DMS 273 (cell line): ENCODE measurements at regions not wholly inside any gene's neighbourhood (a gene's known extent, or its start where the extent isn't known, plus 50 kb on each side); places are given as distances from the start of the nearest gene placed in this dataset.

ENCODE experiments used
- DNase-seq: peaks from one replicate; lab custom pipeline; 2025; ENCODE audit not compliant: unreplicated experiment; lab: John Stamatoyannopoulos, UW

GRCh38 chr1:106780066-106780465 lies 276.4 kb upstream of the PRMT6 start:
- DNase-seq: no peak

GRCh38 chr1:106780806-106781569 lies 275.5 kb upstream of the PRMT6 start:
- no peak for DNase-seq

- no peak for DNase-seq
These were observed 271.3 kb upstream of the PRMT6 start for GRCh38 chr1:106785176-106785575.

GRCh38 chr1:106787520-106787919 lies 269.0 kb upstream of the PRMT6 start:
- DNase-seq: no peak

DNA sequence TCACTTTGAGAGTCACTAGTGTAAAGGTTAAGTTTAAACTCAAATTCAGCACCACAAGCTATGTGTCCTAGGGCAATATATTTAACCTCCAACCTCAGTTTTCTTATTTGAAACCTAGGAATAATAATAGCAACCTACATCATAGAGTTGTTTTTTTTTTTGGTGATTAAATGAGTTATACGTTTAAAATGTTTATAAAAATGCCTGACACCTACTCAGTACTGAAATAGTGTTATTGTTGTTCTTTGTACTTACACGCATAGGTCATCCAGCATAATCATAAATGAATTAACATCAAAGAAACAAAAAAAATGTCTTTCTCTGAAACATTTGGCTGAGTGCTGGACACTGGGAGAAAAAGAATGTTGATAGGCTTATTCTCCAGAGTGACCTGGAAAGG lies 266.8 kb upstream of the PRMT6 start:
- DNase-seq: no peak

GRCh38 chr1:106791041-106791440 lies 265.4 kb upstream of the PRMT6 start:
- DNase-seq: no peak

- DNase-seq: no peak
These were observed 262.8 kb upstream of the PRMT6 start for GRCh38 chr1:106793651-106794050.

DNA sequence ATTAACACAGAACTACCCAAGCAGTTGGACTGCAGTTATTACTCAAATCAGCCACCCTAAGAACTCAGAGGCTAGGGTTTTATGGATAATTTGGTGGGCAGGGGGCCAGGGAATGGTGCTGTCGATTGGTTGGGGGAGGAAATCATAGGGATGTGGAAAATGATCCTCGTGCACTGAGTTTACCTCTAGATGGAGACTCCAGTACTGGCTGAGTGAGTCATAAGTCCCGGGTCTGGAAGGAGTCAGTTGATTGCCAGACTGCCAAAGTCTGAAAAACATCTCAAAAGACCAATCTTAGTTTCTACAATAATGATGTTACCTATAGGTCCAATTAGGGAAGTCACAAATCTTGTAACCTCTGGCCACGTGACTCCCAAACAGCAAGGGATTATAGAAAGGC lies 257.5 kb upstream of the PRMT6 start:
- DNase-seq: no peak

- DNase-seq: no peak
These were observed 254.3 kb upstream of the PRMT6 start for GRCh38 chr1:106802181-106802580.

GRCh38 chr1:106814418-106814817 lies 242.1 kb upstream of the PRMT6 start:
- DNase-seq: no peak

DNA sequence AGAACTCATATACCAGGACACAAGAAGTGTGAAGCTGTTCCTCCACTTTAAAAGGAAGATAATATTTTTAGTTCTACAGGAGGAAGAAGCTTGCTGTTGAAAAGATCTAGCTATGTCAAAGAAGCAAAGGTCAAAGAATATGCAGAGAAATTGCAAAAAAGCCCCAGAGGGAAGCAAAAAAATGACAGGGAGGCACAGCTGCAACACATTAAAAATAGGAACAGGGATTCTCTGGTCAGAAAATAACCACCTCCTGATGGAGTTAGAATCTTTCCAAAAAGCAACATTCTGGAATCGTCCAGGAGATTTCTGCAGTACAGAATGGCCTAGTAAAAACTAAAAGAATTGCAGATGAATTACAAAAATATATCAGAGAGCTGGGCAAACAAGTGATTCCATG lies 238.9 kb upstream of the PRMT6 start:
- no peak for DNase-seq

GRCh38 chr1:106831511-106831910 lies 225.0 kb upstream of the PRMT6 start:
- DNase-seq: peak; percentile 0

GRCh38 chr1:106836708-106837107 lies 219.8 kb upstream of the PRMT6 start:
- DNase-seq: no peak

- no peak for DNase-seq
These were observed 213.0 kb upstream of the PRMT6 start for GRCh38 chr1:106843518-106843917.

GRCh38 chr1:106846656-106847055 lies 209.8 kb upstream of the PRMT6 start:
- DNase-seq: no peak

DNA sequence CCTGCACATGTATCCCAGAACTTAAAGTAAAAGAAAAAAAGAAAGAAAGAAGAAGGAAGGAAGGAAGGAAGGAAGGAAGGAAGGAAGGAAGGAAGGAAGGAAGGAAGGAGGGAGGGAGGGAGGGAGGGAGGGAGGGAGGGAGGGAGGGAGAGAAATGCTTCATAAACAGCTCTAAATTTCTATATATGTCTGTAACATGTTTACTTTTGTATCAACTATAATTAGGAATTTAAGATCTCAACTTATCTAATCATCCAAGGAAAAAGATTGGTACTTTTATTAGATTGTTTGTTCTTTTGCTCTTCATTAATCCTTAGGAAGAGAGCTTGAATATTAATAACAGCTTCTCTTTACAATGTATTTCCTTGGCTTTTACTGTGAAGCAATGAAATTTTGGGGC lies 195.4 kb upstream of the PRMT6 start:
- no peak for DNase-seq

DNA sequence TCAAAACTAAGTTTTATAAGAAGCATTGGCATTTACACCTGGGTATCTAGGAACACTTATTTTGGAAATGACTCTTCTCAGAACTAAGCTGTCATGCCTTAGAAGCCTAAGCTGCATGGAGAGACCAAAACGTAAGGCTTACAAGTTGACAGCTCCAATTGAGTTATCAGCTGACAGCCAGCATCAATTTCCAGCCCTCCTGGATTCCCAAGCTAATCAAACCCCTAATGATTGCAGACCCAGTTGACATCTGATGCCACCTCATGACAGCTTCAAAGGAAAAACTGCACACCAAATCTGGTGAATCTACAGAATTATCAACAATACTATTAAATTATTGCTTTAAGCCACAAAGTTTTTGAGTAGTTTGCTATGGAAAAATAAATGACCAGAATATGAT lies 187.6 kb upstream of the PRMT6 start:
- DNase-seq: no peak

GRCh38 chr1:106875622-106876021 lies 180.9 kb upstream of the PRMT6 start:
- DNase-seq: no peak

DNA sequence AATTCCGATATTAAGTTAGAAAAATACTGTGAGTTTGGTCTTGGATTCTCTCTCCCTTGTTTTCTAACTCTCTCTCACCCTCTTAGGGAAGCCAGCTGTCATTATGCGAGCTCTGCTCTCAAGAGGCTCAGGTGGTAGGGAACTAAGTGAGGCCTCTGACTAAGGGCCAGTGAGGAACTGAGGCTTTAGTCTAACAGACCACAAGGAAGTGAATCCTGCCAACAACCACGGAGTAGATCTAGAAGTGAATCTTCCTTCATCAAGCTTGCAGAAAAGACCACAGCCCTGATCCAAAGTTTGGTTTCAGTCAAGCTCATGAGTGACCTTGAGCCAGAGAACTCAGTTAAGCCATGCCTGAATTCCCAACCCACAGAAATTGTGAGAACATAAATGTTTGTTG lies 180.1 kb upstream of the PRMT6 start:
- no peak for DNase-seq

DNA sequence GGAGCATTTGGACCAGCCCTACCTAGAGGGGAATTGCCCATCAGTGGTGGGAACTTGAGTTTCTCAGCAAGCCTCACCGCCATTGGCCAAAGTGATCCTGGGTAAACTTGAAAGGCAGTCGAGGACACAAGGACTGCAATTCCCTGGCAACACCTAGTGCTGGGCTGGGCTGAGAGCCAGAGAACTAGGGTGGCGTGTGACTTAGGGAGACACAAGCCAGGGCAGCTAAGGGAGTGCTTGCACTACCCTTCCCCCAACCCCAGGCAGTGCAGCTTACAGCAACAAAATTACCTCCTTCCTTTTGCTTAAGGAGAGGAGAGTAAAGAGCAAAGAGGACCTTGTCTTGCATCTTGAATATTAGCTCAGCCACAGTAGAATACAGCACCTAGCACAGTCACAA lies 176.9 kb upstream of the PRMT6 start:
- DNase-seq: no peak

GRCh38 chr1:106880226-106880625 lies 176.2 kb upstream of the PRMT6 start:
- DNase-seq: no peak

DNA sequence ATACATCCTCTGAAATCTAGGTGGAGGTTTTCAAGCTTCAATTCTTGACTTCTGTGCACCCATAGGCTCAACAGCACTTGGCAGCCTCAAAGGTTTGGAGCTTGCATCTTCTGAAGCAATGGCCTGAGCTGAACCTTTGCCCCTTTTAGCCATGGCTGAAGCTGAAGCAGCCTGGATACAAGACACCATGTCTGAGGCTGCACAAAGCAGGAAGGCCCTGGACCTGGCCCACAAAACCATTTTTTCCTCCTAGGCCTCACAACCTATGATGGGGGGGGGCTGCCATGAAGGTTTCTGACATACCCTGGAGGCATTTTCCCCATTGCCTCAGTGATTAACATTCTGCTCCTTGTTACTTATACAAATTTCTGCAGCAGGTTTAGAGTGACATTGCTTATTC lies 173.3 kb upstream of the PRMT6 start:
- no peak for DNase-seq

- no peak for DNase-seq
These were observed 167.4 kb upstream of the PRMT6 start for GRCh38 chr1:106889059-106889458.
